ENCODE measurements at regions not wholly inside any gene's neighbourhood (a gene's known extent, or its start where the extent isn't known, plus 50 kb on each side); places are given as distances from the start of the nearest gene placed in this dataset.
A peak's percentile ranks its signal among the peaks of the same experiment; 100 is the strongest.
"Not testable (repeated sequence)": the region's sequence is repeated elsewhere in the genome, so short reads cannot be mapped to it uniquely, and the experiment has no call there.

GRCh38 chrX:106356580-106356979 lies 188.5 kb downstream of the PWWP3B start:
- DNase-seq (ENCODE audit: low read depth) = no peak

GRCh38 chrX:106363214-106363613 lies 195.1 kb downstream of the PWWP3B start:
- DNase-seq (ENCODE audit: low read depth) = no peak

GRCh38 chrX:106378616-106379015 lies 210.5 kb downstream of the PWWP3B start:
- no peak for DNase-seq (ENCODE audit: low read depth)

- DNase-seq (ENCODE audit: low read depth) = no peak
Measured at GRCh38 chrX:106391284-106391911, 220.4 kb upstream of the RADX start.

GRCh38 chrX:106392346-106392745 lies 219.4 kb upstream of the RADX start:
- no peak for DNase-seq (ENCODE audit: low read depth)

- peak; percentile 11 for DNase-seq (ENCODE audit: low read depth)
Measured at GRCh38 chrX:106397788-106398538, 213.8 kb upstream of the RADX start.

- no peak for DNase-seq (ENCODE audit: low read depth)
Measured at GRCh38 chrX:106401965-106402559, 209.7 kb upstream of the RADX start.

- peak; percentile 15 for DNase-seq (ENCODE audit: low read depth)
Measured at GRCh38 chrX:106404512-106404911, 207.3 kb upstream of the RADX start.

GRCh38 chrX:106415276-106415895 lies 196.4 kb upstream of the RADX start:
- DNase-seq (ENCODE audit: low read depth) = peak; percentile 39

GRCh38 chrX:106436691-106437090 lies 175.1 kb upstream of the RADX start:
- no peak for DNase-seq (ENCODE audit: low read depth)

GRCh38 chrX:106437407-106437806 lies 174.4 kb upstream of the RADX start:
- no peak for DNase-seq (ENCODE audit: low read depth)

- DNase-seq (ENCODE audit: low read depth) = no peak
Measured at GRCh38 chrX:106450405-106450804, 161.4 kb upstream of the RADX start.

- no peak for DNase-seq (ENCODE audit: low read depth)
Measured at GRCh38 chrX:106451933-106452332, 159.8 kb upstream of the RADX start.

GRCh38 chrX:106454991-106455390 lies 156.8 kb upstream of the RADX start:
- no peak for DNase-seq (ENCODE audit: low read depth)

GRCh38 chrX:106457802-106458201 lies 154.0 kb upstream of the RADX start:
- DNase-seq (ENCODE audit: low read depth) = no peak

- DNase-seq (ENCODE audit: low read depth) = no peak
Measured at GRCh38 chrX:106467422-106467821, 144.4 kb upstream of the RADX start.

- no peak for DNase-seq (ENCODE audit: low read depth)
Measured at GRCh38 chrX:106467943-106468342, 143.8 kb upstream of the RADX start.

GRCh38 chrX:106468433-106468832 lies 143.3 kb upstream of the RADX start:
- DNase-seq (ENCODE audit: low read depth) = no peak

GRCh38 chrX:106479920-106480319 lies 131.9 kb upstream of the RADX start:
- DNase-seq (ENCODE audit: low read depth) = no peak

GRCh38 chrX:106481341-106481740 lies 130.4 kb upstream of the RADX start:
- DNase-seq (ENCODE audit: low read depth) = peak; percentile 42

- no peak for DNase-seq (ENCODE audit: low read depth)
Measured at GRCh38 chrX:106484233-106484632, 127.5 kb upstream of the RADX start.

- not testable (repeated sequence) for DNase-seq (ENCODE audit: low read depth)
Measured at GRCh38 chrX:106493210-106493816, 118.5 kb upstream of the RADX start.
